A673 (cell line): ENCODE measurements at regions not wholly inside any gene's neighbourhood (a gene's known extent, or its start where the extent isn't known, plus 50 kb on each side); places are given as distances from the start of the nearest gene placed in this dataset.

ENCODE experiments used
- BruUV-seq: library from RNA; stranded (reverse); fragments of 400-500 nt; replicated peaks from 2 replicates; lab custom pipeline; 2021; lab: Mats Ljungman, UMichigan
- CTCF ChIA-PET: fragments of 300-600 bp; sonication (Branson Sonifier 250); formaldehyde crosslinking; loops from one replicate; lab custom pipeline; 2022; ENCODE audit warnings: antibody characterized with exemption; lab: Charles Lee
- POLR2A ChIA-PET: fragments of 300-600 bp; sonication (Branson Sonifier 250); formaldehyde crosslinking; loops from one replicate; lab custom pipeline; 2022; ENCODE audit warnings: antibody characterized with exemption; ENCODE audit not compliant: low non-redundant PET; lab: Charles Lee
- DNase-seq: peaks from one replicate; pipeline ENCODE4 v3.0.0-alpha.2; 2015; ENCODE audit warnings: low spot score
- H3K27ac ChIP-seq: fragments of 200-600 bp; sonication (generic); 2 replicates; pipeline ENCODE4 v1.5.1; 2016; ENCODE audit warnings: mixed run types, low read depth, mild to moderate bottlenecking, mixed read lengths, antibody characterized with exemption, low read length; ENCODE audit not compliant: poor library complexity, severe bottlenecking
- H3K27me3 ChIP-seq: fragments of 200-600 bp; sonication (generic); replicated peaks from 2 replicates; pipeline ENCODE4 v1.6.1; 2017; ENCODE audit warnings: mixed run types, low read depth, mild to moderate bottlenecking, mixed read lengths, antibody characterized with exemption, low read length; ENCODE audit not compliant: insufficient read depth, poor library complexity
- H3K36me3 ChIP-seq: fragments of 200-600 bp; sonication (generic); 2 replicates; pipeline ENCODE4 v1.6.1; 2016; ENCODE audit warnings: mixed run types, mild to moderate bottlenecking, mixed read lengths, antibody characterized with exemption, low read length; ENCODE audit not compliant: insufficient read depth, poor library complexity, severe bottlenecking
- H3K4me1 ChIP-seq: fragments of 200-600 bp; sonication (generic); 2 replicates; pipeline ENCODE4 v1.6.1; 2017; ENCODE audit warnings: mixed run types, mild to moderate bottlenecking, mixed read lengths, antibody characterized with exemption, low read length; ENCODE audit not compliant: insufficient read depth, poor library complexity, severe bottlenecking
- H3K4me3 ChIP-seq: fragments of 200-600 bp; sonication (generic); 2 replicates; pipeline ENCODE4 v1.5.1; 2016; ENCODE audit warnings: low read depth, mixed run types, mild to moderate bottlenecking, mixed read lengths, low read length; ENCODE audit not compliant: poor library complexity, severe bottlenecking
- H3K9me3 ChIP-seq: fragments of 200-600 bp; sonication (generic); 2 replicates; pipeline ENCODE4 v1.6.1; 2016; ENCODE audit warnings: mixed run types, low read depth, mild to moderate bottlenecking, mixed read lengths, antibody characterized with exemption, low read length; ENCODE audit not compliant: poor library complexity, severe bottlenecking
- EZH2 ChIP-seq: fragments of 200-600 bp; sonication (generic); IDR thresholded peaks from 2 replicates; pipeline ENCODE4 v1.6.1; 2017; ENCODE audit warnings: borderline replicate concordance, low read depth, mild to moderate bottlenecking, mixed read lengths, antibody characterized with exemption, low read length; ENCODE audit not compliant: poor library complexity, severe bottlenecking
- intact Hi-C: fragments of 100-400 bp; cut with micrococcal nuclease; formaldehyde crosslinking; loops from one replicate; pipeline ENCODE4 v1.10.0; 2022; ENCODE audit not compliant: unreplicated experiment
- TF ChIP-seq, protein P1 (sequence below): fragments of 300-800, 200-600 bp; sonication (generic); conservative IDR thresholded peaks from 2 replicates; pipeline ENCODE4 v1.5.1; 2017; ENCODE audit warnings: low read depth, mild to moderate bottlenecking, antibody characterized with exemption, low read length, moderate library complexity, mixed read lengths

DNA sequence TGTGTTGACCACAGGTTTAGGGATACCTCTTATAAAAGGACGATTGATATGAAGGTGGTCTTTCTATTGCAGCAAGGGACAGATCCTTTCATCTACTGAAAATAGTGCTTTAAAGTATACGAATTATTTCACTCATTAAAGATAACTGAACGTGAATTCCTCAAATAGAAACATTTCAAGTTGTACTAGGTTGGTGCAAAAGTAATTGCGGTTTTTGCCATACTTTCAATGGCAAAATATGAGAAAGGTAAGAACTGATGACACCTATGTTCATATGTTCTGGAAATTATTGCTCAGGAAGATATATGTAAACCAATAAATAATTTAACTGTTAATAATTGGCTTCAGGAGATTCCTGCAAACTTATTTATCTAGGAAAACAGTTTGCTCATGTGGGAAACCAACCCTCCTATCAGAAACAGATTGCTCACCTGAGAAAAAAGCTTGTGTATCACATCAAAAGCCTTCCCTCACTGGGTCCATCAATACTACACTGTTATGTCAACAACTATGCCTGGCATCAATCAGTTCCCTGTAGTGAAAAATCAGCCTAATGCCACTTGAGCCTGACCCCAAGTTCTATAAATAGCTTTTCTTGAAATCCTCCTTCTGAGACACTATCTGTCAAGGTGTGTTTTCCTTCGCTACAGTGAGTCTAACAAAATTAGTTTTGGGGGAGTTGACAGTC lies 81.5 kb upstream of the ACSL3 start:
- H3K36me3 ChIP-seq: no peaks in the 10 kb centered on the region
- H3K27ac ChIP-seq: no peak overlapping the region
- CTCF ChIA-PET: no interaction called here
- H3K27me3 ChIP-seq: no peaks in the 10 kb centered on the region
- POLR2A ChIA-PET: no interaction called here
- intact Hi-C loops: no loop called here
- no peaks in the 10 kb centered on the region for H3K9me3 ChIP-seq
- TF ChIP-seq EZH2: no peak
- TF ChIP-seq, protein P1, sequence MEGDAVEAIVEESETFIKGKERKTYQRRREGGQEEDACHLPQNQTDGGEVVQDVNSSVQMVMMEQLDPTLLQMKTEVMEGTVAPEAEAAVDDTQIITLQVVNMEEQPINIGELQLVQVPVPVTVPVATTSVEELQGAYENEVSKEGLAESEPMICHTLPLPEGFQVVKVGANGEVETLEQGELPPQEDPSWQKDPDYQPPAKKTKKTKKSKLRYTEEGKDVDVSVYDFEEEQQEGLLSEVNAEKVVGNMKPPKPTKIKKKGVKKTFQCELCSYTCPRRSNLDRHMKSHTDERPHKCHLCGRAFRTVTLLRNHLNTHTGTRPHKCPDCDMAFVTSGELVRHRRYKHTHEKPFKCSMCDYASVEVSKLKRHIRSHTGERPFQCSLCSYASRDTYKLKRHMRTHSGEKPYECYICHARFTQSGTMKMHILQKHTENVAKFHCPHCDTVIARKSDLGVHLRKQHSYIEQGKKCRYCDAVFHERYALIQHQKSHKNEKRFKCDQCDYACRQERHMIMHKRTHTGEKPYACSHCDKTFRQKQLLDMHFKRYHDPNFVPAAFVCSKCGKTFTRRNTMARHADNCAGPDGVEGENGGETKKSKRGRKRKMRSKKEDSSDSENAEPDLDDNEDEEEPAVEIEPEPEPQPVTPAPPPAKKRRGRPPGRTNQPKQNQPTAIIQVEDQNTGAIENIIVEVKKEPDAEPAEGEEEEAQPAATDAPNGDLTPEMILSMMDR: no peak
- no peak overlapping the region for H3K4me3 ChIP-seq
- no TSS peak for BruUV-seq
- no peaks in the 10 kb centered on the region for H3K4me1 ChIP-seq
- no peak for DNase-seq

GRCh38 chr2:222780051-222780450 lies 80.8 kb upstream of the ACSL3 start:
- BruUV-seq: no TSS peak

GRCh38 chr2:222782201-222782730 lies 78.6 kb upstream of the ACSL3 start:
- Histone ChIP-seq H3K9me3 (no peaks in the 10 kb centered on the region), H3K27ac (no peak overlapping the region), H3K4me1 (no peaks in the 10 kb centered on the region), H3K4me3 (no peak overlapping the region), H3K27me3 (no peaks in the 10 kb centered on the region), H3K36me3 (no peaks in the 10 kb centered on the region)
- ChIA-PET CTCF (interaction anchor here (0.7 kb wide), 1 partner anchor 14 kb away, joined by 4 read pairs; no protein-coding TSS in a partner anchor), POLR2A (interaction anchor here (0.7 kb wide), 1 partner anchor 115 kb away, joined by 4 read pairs; no protein-coding TSS in a partner anchor)
- TF ChIP-seq EZH2: no peak
- TF ChIP-seq, protein P1: no peak
- no TSS peak for BruUV-seq
- no peak for DNase-seq
- intact Hi-C loops: no loop called here

More at GRCh38 chr2:222780051-222780450, 80.8 kb upstream of the ACSL3 start:
- no peak for TF ChIP-seq EZH2
- TF ChIP-seq, protein P1: no peak
- DNase-seq: no peak
- Histone ChIP-seq H3K4me3 (no peak overlapping the region), H3K4me1 (no peaks in the 10 kb centered on the region), H3K27ac (no peak overlapping the region), H3K27me3 (no peaks in the 10 kb centered on the region), H3K36me3 (no peaks in the 10 kb centered on the region), H3K9me3 (no peaks in the 10 kb centered on the region)
- POLR2A ChIA-PET: no interaction called here
- intact Hi-C loops: no loop called here
- CTCF ChIA-PET: no interaction called here
